ENCODE measurements at regions not wholly inside any gene's neighbourhood (a gene's known extent, or its start where the extent isn't known, plus 50 kb on each side); places are given as distances from the start of the nearest gene placed in this dataset.

- no peak for DNase-seq (ENCODE audit: low spot score)
Observed at GRCh38 chr1:232381394-232382100, 248.4 kb downstream of the SIPA1L2 start.

GRCh38 chr1:232380596-232380995 is 249.3 kb downstream of the SIPA1L2 start:
- no peak for DNase-seq (ENCODE audit: low spot score)

- no peak for DNase-seq (ENCODE audit: low spot score)
Observed at GRCh38 chr1:232380131-232380530, 249.8 kb downstream of the SIPA1L2 start.

- DNase-seq (ENCODE audit: low spot score), result no peak
Observed at GRCh38 chr1:232379063-232379434, 250.9 kb downstream of the SIPA1L2 start.

GRCh38 chr1:232378266-232379062 is 251.5 kb downstream of the SIPA1L2 start:
- DNase-seq (ENCODE audit: low spot score), result no peak

- DNase-seq (ENCODE audit: low spot score), result no peak
Observed at GRCh38 chr1:232377494-232377770, 252.5 kb downstream of the SIPA1L2 start.

- no peak for DNase-seq (ENCODE audit: low spot score)
Observed at GRCh38 chr1:232376632-232377493, 253.1 kb downstream of the SIPA1L2 start.

GRCh38 chr1:232372841-232373440 is 257.0 kb downstream of the SIPA1L2 start:
- no peak for DNase-seq (ENCODE audit: low spot score)

GRCh38 chr1:232372431-232372830 is 257.5 kb downstream of the SIPA1L2 start:
- DNase-seq (ENCODE audit: low spot score), result no peak

GRCh38 chr1:232369451-232370296 is 260.3 kb downstream of the SIPA1L2 start:
- DNase-seq (ENCODE audit: low spot score), result no peak

- DNase-seq (ENCODE audit: low spot score), result no peak
Observed at GRCh38 chr1:232368821-232369321, 261.1 kb downstream of the SIPA1L2 start.

- no peak for DNase-seq (ENCODE audit: low spot score)
Observed at GRCh38 chr1:232367293-232367692, 262.6 kb downstream of the SIPA1L2 start.

- no peak for DNase-seq (ENCODE audit: low spot score)
Observed at GRCh38 chr1:232364654-232365382, 265.1 kb downstream of the SIPA1L2 start.

GRCh38 chr1:232363008-232363407 is 266.9 kb downstream of the SIPA1L2 start:
- DNase-seq (ENCODE audit: low spot score), result no peak

- no peak for DNase-seq (ENCODE audit: low spot score)
Observed at GRCh38 chr1:232357416-232357815, 272.5 kb downstream of the SIPA1L2 start.

- DNase-seq (ENCODE audit: low spot score), result no peak
Observed at GRCh38 chr1:232355162-232356006, 274.5 kb downstream of the SIPA1L2 start.

GRCh38 chr1:232353001-232353400 is 276.9 kb downstream of the SIPA1L2 start:
- no peak for DNase-seq (ENCODE audit: low spot score)

- no peak for DNase-seq (ENCODE audit: low spot score)
Observed at GRCh38 chr1:232352366-232352765, 277.6 kb downstream of the SIPA1L2 start.

GRCh38 chr1:232351335-232351734 is 278.6 kb downstream of the SIPA1L2 start:
- DNase-seq (ENCODE audit: low spot score), result no peak

GRCh38 chr1:232346844-232347243 is 283.1 kb downstream of the SIPA1L2 start:
- DNase-seq (ENCODE audit: low spot score), result no peak

Data from CD4-positive, alpha-beta T cell treated with Interleukin-15 for 4 hours (primary cell).